Medulla oblongata (tissue), 1 donor: ENCODE measurements at regions not wholly inside any gene's neighbourhood (a gene's known extent, or its start where the extent isn't known, plus 50 kb on each side); places are given as distances from the start of the nearest gene placed in this dataset.
A peak's percentile ranks its signal among the peaks of the same experiment; 100 is the strongest.

ENCODE experiments used
- DNase-seq: peaks from one replicate; pipeline ENCODE4 v3.0.0-alpha.2; 2015; ENCODE audit errors: extremely low spot score

DNA sequence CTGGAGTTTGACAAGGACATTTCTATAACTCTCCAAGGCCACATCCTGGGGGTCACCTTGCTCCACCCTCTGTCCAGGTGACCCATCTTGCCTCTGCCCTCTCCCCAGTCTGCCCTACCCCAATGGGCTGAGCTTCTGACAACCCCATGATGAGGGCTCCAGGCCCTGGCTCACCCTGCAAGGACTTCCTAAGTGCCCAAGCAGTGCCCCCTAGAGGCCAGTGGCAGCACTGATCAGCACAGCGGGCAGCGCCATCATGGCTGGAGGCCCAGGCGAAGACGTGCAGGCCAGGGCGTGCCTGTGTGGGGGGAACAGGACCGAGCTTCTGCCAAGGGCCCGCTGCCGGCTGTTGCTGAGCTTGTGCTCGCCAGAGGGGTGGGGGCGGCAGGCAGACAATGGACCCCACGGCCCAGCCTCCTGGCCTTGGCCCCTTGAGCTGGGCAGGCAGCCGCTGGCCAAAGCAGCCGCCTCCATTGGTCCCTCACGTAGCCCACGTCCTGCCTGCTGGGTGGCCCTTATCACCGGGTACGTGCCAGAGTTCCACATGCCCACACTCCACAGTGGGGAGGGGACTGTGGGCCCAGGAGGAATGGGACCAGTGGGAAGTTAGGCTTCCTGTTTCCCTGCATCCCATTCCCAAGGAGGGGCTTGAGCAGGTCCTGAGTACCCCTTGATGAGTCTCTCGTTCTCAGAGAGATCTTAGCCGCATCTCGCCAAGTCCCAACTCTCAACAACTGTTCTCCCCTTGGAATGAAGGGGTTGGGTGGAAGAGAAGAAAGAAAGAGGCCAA is 64.3 kb downstream of the MRPL14 start:
- peak; percentile 69 for DNase-seq

DNA sequence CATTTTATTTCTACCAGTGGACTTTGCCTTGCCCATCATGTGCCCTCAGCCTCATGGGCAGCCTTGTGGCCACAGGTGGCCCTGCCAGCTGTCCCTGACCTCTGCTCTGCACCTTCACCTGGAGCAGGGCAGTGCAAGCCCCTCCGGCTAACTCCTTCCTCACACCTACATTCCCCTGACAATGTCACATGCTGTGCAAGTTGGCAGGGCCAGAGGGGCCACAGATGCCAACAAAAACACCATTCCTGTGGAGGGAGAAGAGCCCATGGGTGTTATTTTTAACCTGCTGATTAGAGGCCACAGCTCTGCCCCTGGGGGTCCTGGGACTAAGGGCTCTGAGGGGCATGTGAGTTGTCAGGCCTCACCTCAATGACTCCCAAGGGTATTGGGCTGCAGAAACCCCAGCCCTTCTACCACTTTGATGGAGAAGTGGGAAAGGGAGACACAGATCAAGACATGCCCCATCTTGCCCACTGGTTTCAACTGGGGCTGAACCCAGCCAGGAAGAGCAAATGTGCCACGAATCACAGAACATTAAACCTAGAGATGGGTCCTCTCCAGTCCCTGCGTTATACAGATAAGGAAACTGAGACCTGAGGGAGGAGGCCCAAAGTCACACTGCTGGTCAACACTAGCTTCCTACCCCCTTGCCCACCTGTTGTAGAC is 65.0 kb downstream of the MRPL14 start:
- DNase-seq: no peak

GRCh38 chr6:44061375-44062104 is 65.7 kb downstream of the MRPL14 start:
- no peak for DNase-seq

DNA sequence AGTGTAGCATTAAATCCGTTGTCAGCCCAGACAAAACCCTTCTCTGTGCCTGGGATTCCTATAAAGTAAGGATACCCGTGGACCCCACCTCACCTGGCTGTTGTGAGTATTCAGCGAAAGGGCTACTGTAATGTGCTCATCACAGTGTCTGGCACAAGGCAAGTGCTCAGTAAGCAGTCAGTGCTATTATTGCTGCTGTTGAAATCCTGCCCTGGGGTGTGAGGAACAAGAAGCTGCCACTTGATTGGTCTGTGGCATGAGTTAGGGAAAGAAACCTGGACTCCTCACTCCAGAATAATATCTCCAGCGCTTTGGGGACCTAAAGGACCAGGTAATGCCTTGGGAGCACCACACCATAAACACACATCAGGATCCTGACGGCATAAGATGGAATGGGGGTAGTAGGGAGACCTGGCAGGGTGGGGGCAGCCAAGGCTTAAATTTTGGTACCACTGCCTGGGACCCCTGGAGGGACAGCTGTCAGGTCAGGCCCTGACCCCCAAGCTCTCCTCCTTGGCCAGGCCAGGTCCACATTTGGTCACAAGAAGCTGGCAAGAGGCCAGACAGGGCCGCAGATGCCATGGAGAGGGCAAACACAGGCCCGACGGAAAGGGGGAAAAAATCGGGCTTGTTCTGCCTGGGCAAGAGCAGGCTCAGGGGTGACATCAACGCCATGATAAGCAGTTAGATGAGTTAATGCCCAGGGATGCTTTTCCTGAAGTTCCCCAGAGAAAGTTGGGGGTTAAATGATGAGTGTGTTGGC is 66.5 kb downstream of the MRPL14 start:
- no peak for DNase-seq

DNA sequence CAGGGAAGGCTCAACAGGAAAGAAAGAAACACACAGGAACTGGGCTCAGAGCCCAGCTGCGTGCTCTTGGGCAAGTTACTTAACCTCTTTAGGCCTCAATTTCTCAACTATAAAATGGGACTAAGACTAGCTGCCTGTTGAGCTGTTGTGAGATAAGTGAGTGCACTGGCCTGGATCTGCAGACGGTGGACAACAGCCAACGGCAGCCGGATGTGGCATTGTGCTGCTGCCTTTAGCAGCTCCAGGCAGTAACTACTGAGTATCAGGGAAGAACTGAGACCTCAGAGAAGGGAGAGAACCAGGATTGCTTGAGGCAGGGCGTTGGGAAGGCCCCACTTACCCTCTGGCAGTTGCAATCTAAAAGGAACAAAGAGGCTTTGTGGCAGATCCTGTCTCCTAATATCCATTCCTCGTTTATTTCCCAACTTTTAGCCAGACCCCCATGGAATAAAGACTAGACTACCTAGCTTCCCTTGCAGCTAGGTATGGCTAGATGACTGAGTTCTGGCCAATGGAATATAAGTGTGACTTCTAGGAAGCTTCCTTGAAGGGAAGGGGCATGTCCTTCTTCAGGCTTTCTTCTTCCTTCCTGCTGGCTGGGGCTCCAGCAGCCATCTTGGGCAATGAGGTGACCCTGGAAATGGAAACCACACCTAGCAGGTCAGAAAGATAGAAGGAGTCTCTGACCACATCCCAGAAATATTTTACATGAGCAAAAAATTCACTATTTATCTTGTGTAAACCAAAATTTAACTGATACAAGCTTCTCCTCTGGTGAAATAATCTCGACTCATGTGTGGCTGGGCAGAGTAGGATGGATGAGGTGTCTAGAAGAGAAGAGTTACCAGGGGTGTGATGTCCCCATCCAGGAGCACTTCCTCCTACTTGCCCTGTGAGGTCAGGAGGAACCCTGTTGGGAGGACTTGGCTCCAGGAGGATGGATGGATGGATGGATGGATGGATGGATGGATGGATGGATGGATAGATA is 67.6 kb downstream of the MRPL14 start:
- DNase-seq: no peak

DNA sequence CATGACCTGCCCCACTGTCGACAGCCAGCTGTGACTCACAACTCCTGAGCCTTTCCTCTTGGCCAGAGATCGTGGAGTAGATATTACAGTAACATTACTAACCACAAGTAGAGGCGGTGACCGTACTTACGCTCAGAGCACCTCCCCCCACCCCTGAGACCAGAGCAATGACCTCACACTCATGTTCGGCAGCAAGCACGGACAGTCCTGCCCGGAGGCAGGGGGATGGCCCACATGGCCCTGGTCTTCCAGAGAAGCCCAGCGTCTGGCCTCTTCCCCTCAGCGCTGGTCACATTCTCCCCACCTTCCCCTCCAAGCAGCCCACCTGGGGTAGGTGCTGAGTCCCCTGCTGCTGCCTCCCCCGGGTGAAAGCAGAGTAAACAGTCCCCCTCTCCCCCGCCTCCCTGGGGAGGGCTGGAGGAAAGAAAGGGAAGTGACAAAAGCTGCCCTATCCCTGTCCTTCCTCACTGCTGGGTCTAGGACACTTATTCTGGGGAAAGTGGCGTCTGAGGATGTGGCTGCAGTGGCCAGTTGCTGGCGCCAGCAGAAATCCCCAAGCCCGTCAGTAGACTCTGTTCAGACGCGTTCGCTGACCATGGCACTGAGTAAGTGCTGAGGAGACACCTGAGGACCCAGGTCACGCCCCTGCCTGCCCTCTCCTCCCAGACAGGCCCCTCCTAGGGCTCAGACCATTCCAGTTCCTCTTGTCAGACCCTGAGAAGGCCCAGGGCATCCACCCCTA is 68.5 kb downstream of the MRPL14 start:
- no peak for DNase-seq

GRCh38 chr6:44057931-44058616 is 69.2 kb downstream of the MRPL14 start:
- no peak for DNase-seq

DNA sequence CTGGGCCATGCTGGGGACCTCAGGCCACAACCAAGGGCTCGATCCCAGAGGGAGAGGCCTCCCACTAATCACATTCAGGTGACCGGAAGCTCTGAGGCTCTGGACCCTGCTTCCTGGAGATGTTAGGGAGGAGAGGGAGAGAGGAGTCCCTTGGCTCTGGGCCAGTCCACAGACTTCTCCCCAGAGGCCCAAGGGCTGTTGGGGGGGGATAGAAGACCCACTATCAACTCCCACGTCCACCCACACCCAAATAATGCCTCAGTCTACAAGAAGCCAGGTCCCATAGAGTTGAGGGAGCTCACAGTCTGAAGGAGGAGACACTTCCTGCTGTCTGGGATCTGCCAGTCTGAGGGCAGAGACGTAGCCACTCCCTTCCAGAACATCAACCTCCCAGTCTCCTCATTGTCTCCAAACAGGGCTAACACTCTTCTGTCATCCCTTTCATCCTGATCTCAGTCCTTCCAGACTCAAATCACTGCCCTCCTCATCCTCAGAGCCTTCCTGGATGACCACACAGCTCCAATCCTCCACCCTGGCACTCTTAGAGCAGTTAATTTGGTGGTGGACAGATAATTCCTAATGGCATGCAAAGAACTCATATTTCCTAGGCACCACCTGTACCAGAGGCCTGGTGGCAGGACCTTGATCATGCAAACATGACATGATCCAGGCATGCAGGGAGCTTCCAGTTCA is 69.9 kb downstream of the MRPL14 start:
- no peak for DNase-seq

DNA sequence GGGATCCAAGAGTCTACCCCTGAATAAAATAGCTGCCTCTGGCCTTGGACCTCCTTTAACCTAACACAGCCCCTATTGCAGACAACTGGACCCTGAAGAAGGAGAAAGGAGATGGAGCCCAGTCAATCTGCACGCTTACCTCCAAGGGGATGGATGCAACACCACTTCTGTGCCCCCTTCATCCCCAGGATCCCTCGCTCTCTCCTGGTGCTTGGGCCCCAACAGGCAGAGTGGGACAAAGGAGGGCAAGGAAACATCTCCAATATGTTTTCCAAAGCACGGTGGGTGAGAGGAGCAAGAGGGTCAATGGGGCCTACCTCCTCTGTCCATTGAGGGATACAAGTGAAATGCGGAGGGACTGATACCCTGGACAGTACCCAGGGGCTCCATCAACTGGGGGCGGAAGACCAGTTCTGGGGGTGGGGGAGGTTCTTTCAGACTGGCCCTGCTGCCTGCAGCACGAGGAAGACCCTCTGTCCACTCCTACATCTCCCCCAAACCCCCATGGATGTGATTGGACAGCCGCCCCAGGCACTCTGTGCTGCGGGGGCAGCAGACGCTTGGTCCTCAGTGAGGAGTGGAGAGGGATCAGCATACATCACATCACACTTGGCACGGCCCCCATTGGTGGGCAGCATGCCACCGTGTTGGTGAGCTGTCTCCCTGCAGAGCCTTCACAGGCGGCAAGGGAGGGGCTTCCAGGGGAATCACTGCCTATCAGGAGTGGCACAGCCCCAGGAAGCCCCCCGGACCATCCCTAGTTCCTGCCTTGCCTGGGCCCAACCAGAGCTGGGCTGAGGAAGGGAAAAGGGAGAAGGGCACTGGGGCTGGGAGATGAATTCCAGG is 70.6 kb downstream of the MRPL14 start:
- DNase-seq: no peak

DNA sequence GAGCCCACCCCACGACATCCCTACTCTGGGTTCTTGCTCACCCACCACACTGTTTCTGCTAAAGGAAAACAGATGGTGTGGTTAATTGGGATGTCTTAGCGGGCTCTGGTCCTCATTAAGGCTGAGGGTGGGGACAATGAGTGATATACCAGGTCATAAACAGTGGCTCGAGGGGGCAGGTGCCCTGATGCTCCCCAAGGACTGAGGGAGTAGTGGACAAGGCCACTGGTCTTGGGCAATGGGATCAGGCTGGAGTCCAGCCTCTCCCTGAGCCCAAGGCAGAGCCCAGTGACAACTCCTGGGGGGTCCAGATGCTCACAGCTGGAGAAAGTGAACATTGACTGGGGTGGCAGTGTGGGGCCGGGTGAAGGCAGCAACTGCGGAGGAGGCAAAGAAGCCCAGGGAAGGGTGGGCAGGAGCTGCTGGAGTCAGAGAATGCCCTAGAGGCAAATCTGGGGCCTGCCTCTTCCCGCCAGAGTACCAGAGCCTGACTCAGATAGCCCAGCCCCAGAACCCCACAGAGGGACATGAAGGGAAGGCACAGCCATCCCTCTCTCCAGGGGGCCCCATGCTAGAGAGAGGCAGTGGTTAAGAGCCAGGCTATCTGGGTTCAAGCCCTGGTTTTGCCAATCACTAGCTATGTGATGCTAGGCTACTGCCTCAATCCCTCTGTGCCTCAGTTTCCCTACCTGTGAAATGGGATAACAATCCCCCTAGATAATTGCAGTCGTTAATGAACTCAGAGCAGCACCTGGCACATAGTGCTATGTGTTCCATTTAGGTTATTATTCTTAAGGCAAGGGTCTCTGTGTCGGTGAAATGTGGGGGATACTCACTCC is 72.3 kb downstream of the MRPL14 start:
- no peak for DNase-seq

DNA sequence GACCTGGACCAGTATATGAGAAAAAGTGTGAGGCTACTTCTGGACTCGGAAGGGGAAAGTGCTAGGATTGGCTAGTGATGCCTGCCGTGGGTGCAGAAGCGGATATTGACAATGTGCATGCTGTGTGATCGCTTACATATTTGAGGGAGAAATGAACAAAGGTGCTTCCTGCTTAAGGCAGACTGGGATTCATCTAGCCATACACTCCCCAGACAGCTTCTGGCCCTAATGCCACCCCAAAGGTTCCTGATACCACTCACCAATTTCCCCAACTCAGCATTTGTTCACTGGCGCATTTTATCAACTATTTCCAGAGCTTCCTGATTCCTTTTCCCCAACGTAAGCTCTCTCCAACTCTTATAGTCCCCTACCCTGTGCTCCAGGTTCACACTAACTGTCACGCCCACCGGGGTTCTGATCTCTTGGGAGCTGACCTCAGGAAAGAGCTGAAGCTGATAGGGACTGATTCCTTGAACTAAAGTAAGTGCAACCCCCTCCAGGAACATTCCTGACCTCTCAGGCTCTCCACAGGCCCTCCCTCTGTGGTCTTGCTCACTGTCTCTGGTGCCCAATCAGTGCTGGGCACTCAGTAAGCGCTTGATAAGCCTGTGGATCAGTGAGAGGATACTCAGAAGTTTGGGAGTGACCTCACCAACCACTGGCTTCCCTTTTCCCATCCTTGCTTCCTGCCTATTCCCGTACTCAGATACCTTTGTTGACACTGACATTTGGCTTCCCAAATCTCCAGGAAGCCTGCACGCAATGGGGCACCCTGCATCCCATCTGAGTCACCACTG is 73.3 kb downstream of the MRPL14 start:
- no peak for DNase-seq

- no peak for DNase-seq
Measured at GRCh38 chr6:44053106-44053756, 74.0 kb downstream of the MRPL14 start.

GRCh38 chr6:44052419-44053023 is 74.7 kb downstream of the MRPL14 start:
- no peak for DNase-seq

DNA sequence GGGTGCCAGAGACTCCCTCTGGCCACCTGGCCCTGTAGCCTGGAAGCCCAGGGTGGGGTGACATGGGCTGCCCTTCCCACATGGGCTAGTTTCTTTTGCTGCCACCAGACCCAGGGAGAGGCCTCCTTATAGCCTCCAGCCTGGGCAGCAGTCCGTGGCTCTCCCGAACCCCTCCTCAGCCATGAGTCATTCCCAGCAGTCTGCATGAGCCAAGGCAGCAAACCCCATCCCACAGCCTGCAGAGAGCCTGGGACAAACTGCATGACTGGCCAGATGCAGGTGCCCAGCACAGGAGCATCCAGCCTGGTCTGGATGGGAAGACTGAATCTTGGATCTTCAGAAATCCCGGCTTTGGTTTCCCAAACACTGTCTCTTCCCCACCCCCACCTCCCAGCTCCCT is 75.7 kb downstream of the MRPL14 start:
- no peak for DNase-seq

- no peak for DNase-seq
Measured at GRCh38 chr6:44050872-44051505, 76.3 kb downstream of the MRPL14 start.
